ENCODE measurements at regions not wholly inside any gene's neighbourhood (a gene's known extent, or its start where the extent isn't known, plus 50 kb on each side); places are given as distances from the start of the nearest gene placed in this dataset.

GRCh38 chr10:120770496-120770895 lies 80.7 kb upstream of the WDR11 start:
- no peaks in the 10 kb centered on the region for H3K27me3 ChIP-seq (ENCODE audit: control insufficient read depth, insufficient read depth, low read length)
- no peak for DNase-seq (ENCODE audit: low read depth in 2 of 2)
- no peak overlapping the region for H3K27ac ChIP-seq (ENCODE audit: insufficient read depth, low read length)
- no peaks in the 10 kb centered on the region for H3K79me2 ChIP-seq (ENCODE audit: control insufficient read depth, insufficient read depth, low read length)
- no peaks in the 10 kb centered on the region for H3K4me1 ChIP-seq (ENCODE audit: control insufficient read depth, extremely low read depth, insufficient read depth, low read length)
- no peak overlapping the region for H3K4me3 ChIP-seq (replicated peaks in 1 of 4; ENCODE audit: control extremely low read depth in 1 of 4, insufficient read depth in 1 of 4, low read depth in 3 of 4, low read length in 4 of 4)
- H3K4me2 ChIP-seq (ENCODE audit: extremely low read depth, insufficient read depth, low read length): no peak overlapping the region
- no peaks in the 10 kb centered on the region for H4K20me1 ChIP-seq (ENCODE audit: control insufficient read depth, extremely low read depth, insufficient read depth, low read length)
- no peak overlapping the region for H3K9ac ChIP-seq (ENCODE audit: insufficient read depth, low read length)
- H2AFZ ChIP-seq (ENCODE audit: low read length): no peak overlapping the region
- H3K9me3 ChIP-seq (ENCODE audit: control insufficient read depth, insufficient read depth, low read depth, low read length): no peaks in the 10 kb centered on the region
- TF ChIP-seq CTCF (conservative IDR thresholded peaks at IDR 0.05 in 1 of 2, IDR thresholded peaks at IDR 0.05 in 1 of 2; ENCODE audit: low read depth in 1 of 2, low read length in 2 of 2) (no peak), EZH2 (IDR thresholded peaks at IDR 0.05; ENCODE audit: low read length, missing control alignments) (no peak)
- H3K36me3 ChIP-seq (ENCODE audit: control insufficient read depth, insufficient read depth, low read length): no peaks in the 10 kb centered on the region

- Histone ChIP-seq H3K4me1 (ENCODE audit: control insufficient read depth, extremely low read depth, insufficient read depth, low read length) (no peaks in the 10 kb centered on the region), H3K79me2 (ENCODE audit: control insufficient read depth, insufficient read depth, low read length) (no peaks in the 10 kb centered on the region), H3K4me2 (ENCODE audit: extremely low read depth, insufficient read depth, low read length) (no peak overlapping the region), H3K9ac (ENCODE audit: insufficient read depth, low read length) (no peak overlapping the region), H3K9me3 (ENCODE audit: control insufficient read depth, insufficient read depth, low read depth, low read length) (no peaks in the 10 kb centered on the region), H3K4me3 (replicated peaks in 1 of 4; ENCODE audit: control extremely low read depth in 1 of 4, insufficient read depth in 1 of 4, low read depth in 3 of 4, low read length in 4 of 4) (no peak overlapping the region), H3K27me3 (ENCODE audit: control insufficient read depth, insufficient read depth, low read length) (no peaks in the 10 kb centered on the region), H3K36me3 (ENCODE audit: control insufficient read depth, insufficient read depth, low read length) (no peaks in the 10 kb centered on the region), H3K27ac (ENCODE audit: insufficient read depth, low read length) (no peak overlapping the region), H2AFZ (ENCODE audit: low read length) (no peak overlapping the region), H4K20me1 (ENCODE audit: control insufficient read depth, extremely low read depth, insufficient read depth, low read length) (no peaks in the 10 kb centered on the region)
- DNase-seq (ENCODE audit: low read depth in 2 of 2): no peak
- TF ChIP-seq CTCF (conservative IDR thresholded peaks at IDR 0.05 in 1 of 2, IDR thresholded peaks at IDR 0.05 in 1 of 2; ENCODE audit: low read depth in 1 of 2, low read length in 2 of 2) (no peak), EZH2 (IDR thresholded peaks at IDR 0.05; ENCODE audit: low read length, missing control alignments) (no peak)
Observed at GRCh38 chr10:120776442-120776841, 74.7 kb upstream of the WDR11 start.

- Histone ChIP-seq H3K9me3 (ENCODE audit: control insufficient read depth, insufficient read depth, low read depth, low read length) (no peaks in the 10 kb centered on the region), H2AFZ (ENCODE audit: low read length) (no peak overlapping the region), H3K36me3 (ENCODE audit: control insufficient read depth, insufficient read depth, low read length) (no peaks in the 10 kb centered on the region), H3K4me3 (replicated peaks in 1 of 4; ENCODE audit: control extremely low read depth in 1 of 4, insufficient read depth in 1 of 4, low read depth in 3 of 4, low read length in 4 of 4) (no peak overlapping the region), H3K27ac (ENCODE audit: insufficient read depth, low read length) (no peak overlapping the region), H3K27me3 (ENCODE audit: control insufficient read depth, insufficient read depth, low read length) (no peaks in the 10 kb centered on the region), H4K20me1 (ENCODE audit: control insufficient read depth, extremely low read depth, insufficient read depth, low read length) (no peaks in the 10 kb centered on the region), H3K4me2 (ENCODE audit: extremely low read depth, insufficient read depth, low read length) (no peak overlapping the region), H3K79me2 (ENCODE audit: control insufficient read depth, insufficient read depth, low read length) (no peaks in the 10 kb centered on the region), H3K9ac (ENCODE audit: insufficient read depth, low read length) (no peak overlapping the region), H3K4me1 (ENCODE audit: control insufficient read depth, extremely low read depth, insufficient read depth, low read length) (no peaks in the 10 kb centered on the region)
- TF ChIP-seq CTCF (conservative IDR thresholded peaks at IDR 0.05 in 1 of 2, IDR thresholded peaks at IDR 0.05 in 1 of 2; ENCODE audit: low read depth in 1 of 2, low read length in 2 of 2) (no peak), EZH2 (IDR thresholded peaks at IDR 0.05; ENCODE audit: low read length, missing control alignments) (no peak)
- DNase-seq (ENCODE audit: low read depth in 2 of 2): no peak
Observed at GRCh38 chr10:120782336-120782735, 68.8 kb upstream of the WDR11 start.

All from fibroblast of lung (primary cell).